HK-2 (cell line): ENCODE measurements at regions not wholly inside any gene's neighbourhood (a gene's known extent, or its start where the extent isn't known, plus 50 kb on each side); places are given as distances from the start of the nearest gene placed in this dataset.

Experiments
- DNase-seq: peaks from one replicate; pipeline ENCODE4 v3.0.0-alpha.2; 2018; ENCODE audit not compliant: unreplicated experiment

DNA sequence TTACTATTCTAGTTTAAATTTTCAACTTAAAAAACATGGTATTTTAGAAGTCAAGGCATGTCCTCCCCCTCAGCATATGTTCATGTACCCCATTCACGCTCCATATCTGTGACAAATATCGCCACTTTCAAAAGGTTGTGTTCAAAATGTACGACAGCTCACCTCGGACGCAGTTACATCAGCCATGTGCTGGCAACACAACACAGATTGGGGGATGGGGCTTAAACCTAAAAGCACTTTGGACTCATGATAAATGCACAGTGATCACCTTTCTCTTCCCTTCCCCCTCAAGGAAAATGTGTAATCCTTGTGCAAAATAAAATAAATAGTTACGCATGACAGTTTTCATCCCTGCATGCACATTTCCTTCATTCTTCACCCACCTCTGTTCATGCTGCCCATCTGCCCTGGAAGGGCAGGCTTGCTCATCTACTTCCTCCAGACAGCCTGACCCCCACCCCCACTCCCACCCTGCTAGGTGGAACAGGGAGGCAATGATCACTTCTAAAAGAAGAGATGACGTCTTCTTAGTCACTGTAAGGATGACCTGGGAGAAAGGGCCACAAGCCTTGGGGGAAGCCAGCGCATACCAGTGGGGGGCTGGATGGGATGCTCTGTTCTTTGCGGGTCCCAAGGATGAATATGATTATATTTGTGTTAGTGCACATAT is 271.4 kb upstream of the SEMA6D start:
- DNase-seq = no peak

GRCh38 chr15:47460795-47461573 is 256.3 kb upstream of the SEMA6D start:
- no peak for DNase-seq

DNA sequence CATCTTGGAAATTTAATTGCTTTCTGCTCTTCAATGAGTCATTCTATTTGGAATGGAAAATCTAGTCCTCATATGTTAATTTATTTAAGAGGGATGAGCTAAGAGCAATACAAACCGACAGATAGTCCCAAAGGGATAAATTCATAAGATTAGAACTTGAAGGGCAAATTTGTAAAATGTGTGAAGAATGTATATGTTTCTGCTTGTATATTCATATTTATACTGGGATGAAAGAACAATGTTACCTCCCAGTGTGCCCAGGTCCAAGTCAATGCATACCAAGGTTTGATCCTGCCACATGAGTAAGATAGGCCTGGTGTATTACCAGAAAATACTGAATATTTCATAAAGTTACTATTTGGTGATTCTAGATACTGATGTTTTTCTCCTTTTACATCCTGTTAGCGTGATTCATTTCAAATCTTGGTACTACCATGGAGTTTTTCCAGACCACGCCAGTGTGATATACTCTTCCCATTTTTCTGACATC is 255.6 kb upstream of the SEMA6D start:
- DNase-seq = no peak

GRCh38 chr15:47466357-47466756 is 250.9 kb upstream of the SEMA6D start:
- DNase-seq = no peak

GRCh38 chr15:47470983-47471382 is 246.3 kb upstream of the SEMA6D start:
- no peak for DNase-seq

- DNase-seq = no peak
These were observed 244.1 kb upstream of the SEMA6D start for GRCh38 chr15:47473106-47473725.

DNA sequence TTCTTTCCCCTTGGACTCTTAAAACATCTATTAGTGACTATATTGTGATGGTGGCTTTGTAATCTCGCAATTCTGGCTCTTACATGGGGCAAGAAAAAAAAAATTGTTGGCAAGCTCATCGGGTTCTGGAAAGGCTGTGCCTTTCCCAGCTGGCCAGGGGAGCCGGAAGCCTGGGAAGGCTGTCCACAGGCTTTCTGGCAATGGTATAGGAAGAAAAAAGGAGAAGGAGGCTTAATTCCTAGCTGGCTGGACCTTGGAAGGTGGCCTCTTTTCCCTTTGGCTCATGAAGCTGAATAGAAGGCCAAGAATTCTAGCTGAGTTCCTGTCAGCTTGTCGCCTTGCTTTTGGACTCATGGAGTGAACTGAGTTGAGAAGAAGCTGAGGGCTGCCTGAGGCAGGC is 243.5 kb upstream of the SEMA6D start:
- DNase-seq = no peak

- no peak for DNase-seq
These were observed 242.0 kb upstream of the SEMA6D start for GRCh38 chr15:47475336-47475735.

DNA sequence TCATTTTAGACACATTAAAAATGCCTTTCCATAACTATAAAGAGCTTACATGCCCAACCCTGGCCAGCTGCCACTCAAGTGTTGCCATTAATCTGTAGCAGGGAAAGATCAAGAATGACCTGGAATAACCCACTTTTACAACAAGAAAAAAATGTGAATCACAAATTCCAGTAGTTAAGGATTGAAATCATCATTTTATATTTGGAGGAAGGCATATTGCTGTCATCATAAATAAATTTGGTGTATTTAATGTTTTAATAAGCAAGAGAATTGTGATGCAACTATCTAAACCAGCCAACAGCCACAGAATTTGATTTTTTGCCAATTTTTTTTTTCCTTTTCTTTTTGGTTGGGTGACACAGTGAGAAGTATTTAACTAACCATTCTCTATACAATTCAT is 240.0 kb upstream of the SEMA6D start:
- no peak for DNase-seq

DNA sequence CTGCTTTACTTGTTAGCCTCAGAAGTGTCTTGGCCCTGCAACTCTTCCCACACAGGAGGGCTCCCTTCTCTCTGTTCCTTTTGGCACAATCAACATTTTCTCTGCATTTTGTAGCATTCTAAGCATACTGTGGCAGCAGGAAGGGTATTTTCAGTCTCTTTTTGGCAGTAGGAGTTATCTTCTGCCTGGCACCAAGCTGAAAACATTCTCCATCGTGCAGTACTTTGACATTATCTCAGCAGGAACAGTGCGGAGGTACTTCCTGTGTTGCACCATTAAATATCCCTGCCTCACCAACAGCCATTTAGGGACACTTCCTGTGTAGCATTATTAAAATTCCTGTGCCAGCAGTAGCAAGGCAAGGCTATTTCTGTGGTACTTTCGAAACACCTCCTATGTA is 233.2 kb upstream of the SEMA6D start:
- no peak for DNase-seq

GRCh38 chr15:47484997-47485396 is 232.3 kb upstream of the SEMA6D start:
- DNase-seq = no peak

DNA sequence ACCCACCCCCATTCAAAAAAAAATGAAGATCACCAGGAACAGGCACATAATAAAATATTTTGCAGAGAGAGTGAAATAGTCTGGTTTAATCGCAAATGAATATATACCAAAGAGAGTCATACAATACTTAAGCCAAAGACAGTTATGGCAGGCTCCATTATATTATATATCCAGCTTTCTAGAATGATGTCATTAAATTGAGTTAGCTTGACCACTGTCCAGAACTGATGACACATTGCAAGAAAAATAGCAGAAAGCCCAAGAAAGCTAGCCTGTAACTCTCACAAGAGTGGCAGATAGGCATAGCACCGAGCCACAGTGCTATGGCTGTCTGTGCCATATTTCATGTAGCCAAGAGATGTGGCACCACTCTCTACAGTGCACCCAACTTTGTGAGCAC is 231.9 kb upstream of the SEMA6D start:
- no peak for DNase-seq

DNA sequence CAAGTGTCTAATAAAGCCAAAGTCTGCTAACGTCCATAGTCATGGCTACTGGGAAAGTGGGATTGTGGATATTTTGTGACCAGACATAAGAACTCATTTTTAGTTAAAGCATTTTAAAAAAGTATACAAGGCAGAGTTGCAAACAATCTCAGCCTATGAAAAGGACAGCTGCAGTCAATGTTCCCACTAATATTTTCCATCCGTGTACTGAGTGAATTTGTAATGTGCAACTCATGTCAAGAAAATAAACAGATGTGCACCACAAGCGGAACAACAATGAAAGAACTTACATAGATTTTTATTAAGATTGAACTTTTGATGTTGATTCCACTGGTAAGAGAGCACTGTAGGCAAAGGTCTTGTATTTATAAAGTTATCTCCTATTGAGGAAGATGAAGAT is 231.3 kb upstream of the SEMA6D start:
- no peak for DNase-seq

- no peak for DNase-seq
These were observed 225.1 kb upstream of the SEMA6D start for GRCh38 chr15:47492195-47492594.

GRCh38 chr15:47493357-47494247 is 223.7 kb upstream of the SEMA6D start:
- no peak for DNase-seq

DNA sequence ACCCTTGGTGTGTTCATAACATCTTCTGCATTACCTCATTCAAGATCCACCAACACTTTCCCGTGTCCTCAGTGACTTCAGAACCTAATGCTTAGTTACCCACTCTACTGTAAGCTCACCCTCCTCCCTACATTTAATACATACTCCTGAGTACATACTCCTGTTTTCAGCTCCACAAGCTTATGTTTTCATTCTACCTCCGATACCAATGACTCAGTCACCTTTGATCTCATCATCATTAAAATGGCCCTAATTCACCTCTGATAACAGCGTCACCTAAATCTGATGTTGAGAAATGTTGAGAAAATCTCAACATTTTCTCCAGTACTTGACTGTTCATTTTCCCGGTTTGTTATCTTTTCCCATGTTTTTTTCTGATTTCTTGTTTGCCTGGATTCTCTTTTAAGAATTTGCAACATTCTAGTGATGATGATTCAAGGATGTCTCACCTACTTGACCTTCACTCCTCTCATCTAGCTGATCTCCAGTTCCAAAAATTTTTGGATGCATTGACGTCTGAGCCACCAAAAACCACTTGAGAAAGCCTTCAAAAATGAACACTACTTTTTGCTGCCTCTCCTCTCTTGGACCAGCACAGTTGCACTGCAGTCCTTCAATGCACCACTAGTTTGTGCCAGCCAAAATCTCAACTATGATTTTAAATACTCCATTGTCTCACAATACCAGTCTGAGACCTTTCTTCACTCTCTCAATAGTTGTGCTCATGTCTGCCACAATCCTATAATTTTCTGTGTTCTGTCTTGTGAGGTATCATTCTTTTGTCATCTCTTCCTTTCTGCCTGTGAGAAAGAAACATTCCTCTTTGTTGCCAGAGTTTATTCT is 220.7 kb upstream of the SEMA6D start:
- no peak for DNase-seq

DNA sequence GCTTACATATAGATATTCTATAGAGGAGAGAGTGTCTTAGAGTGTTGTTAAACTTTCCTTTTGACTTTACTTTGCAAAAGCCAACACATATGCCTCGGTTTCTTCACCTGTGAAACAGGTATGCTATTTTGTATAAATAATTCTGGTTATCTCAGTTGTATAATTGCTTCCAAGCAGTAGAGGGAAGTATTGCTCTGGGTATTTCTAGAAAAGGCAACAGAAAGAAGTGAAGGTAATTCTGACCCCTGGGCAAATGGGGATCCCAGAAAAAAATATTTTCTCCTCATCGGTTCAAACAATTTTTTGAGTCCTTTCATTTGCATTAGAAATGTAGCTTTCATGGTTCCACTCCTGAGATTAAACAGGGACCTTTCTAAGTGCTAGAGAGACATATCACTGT is 216.5 kb upstream of the SEMA6D start:
- DNase-seq = no peak

DNA sequence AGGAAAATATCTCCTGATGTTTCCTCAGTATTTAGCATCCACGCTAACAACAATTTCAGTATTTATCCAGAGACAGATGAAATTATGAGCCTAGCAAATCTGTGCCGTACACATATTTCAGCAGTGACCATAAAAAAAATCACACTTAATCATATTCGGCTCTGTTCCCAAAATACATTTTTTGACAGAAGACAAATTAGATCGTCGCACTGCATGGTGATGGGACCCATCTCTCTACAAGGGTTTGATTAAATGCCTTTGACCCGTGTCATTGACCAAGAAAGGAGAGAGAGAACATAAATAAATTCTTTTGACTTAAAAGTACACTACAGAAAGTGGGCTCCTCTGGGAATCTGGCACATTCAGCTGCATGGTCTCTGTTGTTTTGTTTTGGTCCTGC is 215.3 kb upstream of the SEMA6D start:
- no peak for DNase-seq

- DNase-seq = no peak
These were observed 213.4 kb upstream of the SEMA6D start for GRCh38 chr15:47503876-47504275.

- DNase-seq = no peak
These were observed 212.6 kb upstream of the SEMA6D start for GRCh38 chr15:47504624-47505256.
